Activated CD4-positive, alpha-beta memory T cell treated with anti-CD3 and anti-CD28 coated beads, Interleukin-2, amount 10 ng/mL, durations not matched to agents 7 days and 5 days (primary cell): ENCODE measurements at regions not wholly inside any gene's neighbourhood (a gene's known extent, or its start where the extent isn't known, plus 50 kb on each side); places are given as distances from the start of the nearest gene placed in this dataset.
"Not testable (repeated sequence)": the region's sequence is repeated elsewhere in the genome, so short reads cannot be mapped to it uniquely, and the experiment has no call there.

Experiments used
- CTCF ChIA-PET: fragments of 350-600 bp; sonication (Branson Sonifier 250); formaldehyde crosslinking; loops from one replicate; lab custom pipeline; 2021; ENCODE audit warnings: antibody characterized with exemption, inconsistent platforms; lab: Charles Lee
- POLR2A ChIA-PET: fragments of 350-600 bp; sonication (Branson Sonifier 250); formaldehyde crosslinking; loops from one replicate; lab custom pipeline; 2021; ENCODE audit warnings: antibody characterized with exemption; lab: Charles Lee
- DNase-seq: peaks from one replicate; pipeline ENCODE4 v3.0.0-alpha.2; 2020
- H3K27ac Mint-ChIP-seq: one replicate; pipeline ENCODE4 v1.8.0; 2021; ENCODE audit warnings: mild to moderate bottlenecking, mixed read lengths
- H3K27me3 Mint-ChIP-seq: one replicate; pipeline ENCODE4 v1.8.0; 2021; ENCODE audit warnings: mixed read lengths
- H3K36me3 Mint-ChIP-seq: one replicate; pipeline ENCODE4 v1.8.0; 2021; ENCODE audit warnings: low read depth, mixed read lengths
- H3K4me1 Mint-ChIP-seq: one replicate; pipeline ENCODE4 v1.8.0; 2021; ENCODE audit warnings: mixed read lengths
- H3K4me3 Mint-ChIP-seq: one replicate; pipeline ENCODE4 v1.8.0; 2021; ENCODE audit warnings: mild to moderate bottlenecking, mixed read lengths
- H3K9me3 Mint-ChIP-seq: one replicate; pipeline ENCODE4 v1.8.0; 2021; ENCODE audit warnings: mixed read lengths

DNA sequence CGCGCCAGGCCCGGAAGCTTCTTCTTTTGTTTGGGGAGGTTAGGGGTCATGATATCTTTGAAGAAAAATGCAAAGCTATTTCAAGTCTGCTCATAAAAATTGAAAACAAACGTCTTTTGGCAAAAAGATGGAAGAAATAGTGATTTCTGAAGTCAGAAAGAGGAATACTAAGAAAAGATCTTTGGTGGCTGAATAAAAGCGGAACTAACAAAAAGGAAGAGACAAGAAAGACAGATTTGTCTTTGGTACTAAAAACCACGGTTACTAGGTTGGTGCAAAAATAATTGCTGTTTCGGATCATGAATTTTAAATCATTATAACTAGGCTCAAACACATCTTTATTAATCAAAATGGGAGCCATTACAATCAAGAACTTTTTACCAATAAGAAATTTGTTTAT is 164.6 kb upstream of the TRIB2 start:
- H3K27ac Mint-ChIP-seq: no peak overlapping the region
- no peaks in the 10 kb centered on the region for H3K27me3 Mint-ChIP-seq
- H3K4me1 Mint-ChIP-seq: peaks cover 30% of the 10 kb centered on the region
- ChIA-PET POLR2A (no interaction called here), CTCF (interaction anchor here (0.7 to 2.5 kb wide), 3 partner anchors 27 to 296 kb away, joined by 4 to 10 read pairs (median 4); partner anchors contain the start of gene TRIB2)
- no peak for DNase-seq
- H3K4me3 Mint-ChIP-seq: no peak overlapping the region
- peaks cover 2% of the 10 kb centered on the region for H3K9me3 Mint-ChIP-seq
- H3K36me3 Mint-ChIP-seq: no peaks in the 10 kb centered on the region

DNA sequence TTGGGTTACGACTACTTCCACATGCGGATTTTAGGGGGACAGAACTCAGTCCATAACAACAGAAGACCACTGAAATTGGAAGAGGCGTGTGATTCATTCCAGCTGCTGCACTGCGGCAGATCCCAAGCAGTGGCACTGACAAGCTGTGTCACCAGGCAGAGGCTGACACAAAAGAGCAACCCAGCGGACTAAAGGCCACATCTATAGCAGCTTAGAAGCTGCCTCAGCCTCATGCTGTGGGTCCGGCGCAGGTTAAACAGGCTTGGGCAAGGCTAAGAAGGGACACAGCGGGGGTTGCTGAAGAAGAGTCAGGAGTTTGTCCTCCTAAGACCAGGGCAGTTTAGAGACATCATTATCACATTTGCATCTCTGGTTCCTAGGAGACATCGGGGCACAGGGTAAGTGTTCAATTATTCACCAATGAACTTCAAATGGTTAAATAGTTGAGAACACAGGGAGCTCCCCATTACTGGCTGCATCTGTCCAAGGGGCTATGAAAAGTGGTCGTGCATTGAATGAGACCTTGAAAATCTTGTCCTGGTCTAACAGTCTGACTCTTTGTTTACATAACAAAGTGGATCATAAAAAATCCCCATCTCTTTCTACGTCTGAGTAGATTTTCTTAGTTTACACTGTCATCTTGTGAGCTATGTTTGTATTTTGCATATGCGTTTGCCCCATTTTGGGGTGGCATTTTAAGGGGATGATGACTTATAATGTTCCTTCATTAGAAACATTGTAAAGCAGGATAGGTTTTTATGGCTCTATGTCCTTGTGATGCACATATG is 162.3 kb upstream of the TRIB2 start:
- ChIA-PET CTCF (interaction anchor here (1.0 to 1.1 kb wide), 2 partner anchors 71 to 93 kb away, joined by 3 to 4 read pairs; no protein-coding TSS in a partner anchor), POLR2A (interaction anchor here (0.7 to 1.9 kb wide), 3 partner anchors 51 to 162 kb away, joined by 4 to 6 read pairs (median 5); no protein-coding TSS in a partner anchor)
- no peak overlapping the region for H3K4me3 Mint-ChIP-seq
- peaks cover 32% of the 10 kb centered on the region for H3K4me1 Mint-ChIP-seq
- peaks cover 2% of the 10 kb centered on the region for H3K9me3 Mint-ChIP-seq
- H3K27ac Mint-ChIP-seq: peak overlapping the region; percentile 61
- DNase-seq: no peak
- H3K36me3 Mint-ChIP-seq: no peaks in the 10 kb centered on the region
- no peaks in the 10 kb centered on the region for H3K27me3 Mint-ChIP-seq

DNA sequence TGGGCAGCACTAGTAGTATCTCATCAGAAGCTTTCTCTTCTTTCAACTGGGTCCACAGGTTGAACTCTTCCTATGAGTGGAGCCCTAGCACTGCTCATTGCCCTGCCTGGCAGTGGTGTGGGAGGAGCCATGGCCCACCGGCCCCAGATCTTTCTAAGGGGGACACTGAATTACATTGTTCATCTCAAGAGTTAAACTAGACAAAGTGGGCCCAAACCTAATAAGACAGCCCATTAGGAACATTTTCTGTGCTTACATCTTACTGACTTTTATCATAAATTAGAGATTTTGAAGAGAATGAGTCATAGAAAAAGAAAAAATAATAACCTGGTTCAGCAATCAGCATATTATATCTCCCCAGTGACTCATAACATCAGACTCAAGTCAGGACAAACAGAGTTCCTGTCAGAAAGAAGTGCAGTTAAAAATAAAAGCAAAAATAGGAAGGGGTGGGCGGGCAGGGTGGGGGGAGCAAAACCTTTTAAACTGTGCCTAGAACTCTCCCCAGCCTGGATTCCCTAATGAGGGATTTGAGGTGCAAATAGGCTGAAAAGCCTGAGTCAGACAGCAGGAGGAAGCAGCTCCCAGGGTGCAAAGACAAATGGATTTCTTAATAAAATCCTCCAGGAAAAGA is 161.6 kb upstream of the TRIB2 start:
- POLR2A ChIA-PET: interaction anchor here (0.7 to 2.6 kb wide), 6 partner anchors 52 to 301 kb away, joined by 3 to 8 read pairs (median 6); no protein-coding TSS in a partner anchor
- no peaks in the 10 kb centered on the region for H3K27me3 Mint-ChIP-seq
- no peak overlapping the region for H3K4me3 Mint-ChIP-seq
- peaks cover 2% of the 10 kb centered on the region for H3K9me3 Mint-ChIP-seq
- H3K4me1 Mint-ChIP-seq: peaks cover 32% of the 10 kb centered on the region
- CTCF ChIA-PET: interaction anchor here (1.0 to 1.6 kb wide), 3 partner anchors 53 to 161 kb away, joined by 3 to 7 read pairs (median 4); partner anchors contain the start of gene TRIB2
- peak overlapping the region; percentile 61 for H3K27ac Mint-ChIP-seq
- H3K36me3 Mint-ChIP-seq: no peaks in the 10 kb centered on the region
- peak; percentile 20 for DNase-seq

DNA sequence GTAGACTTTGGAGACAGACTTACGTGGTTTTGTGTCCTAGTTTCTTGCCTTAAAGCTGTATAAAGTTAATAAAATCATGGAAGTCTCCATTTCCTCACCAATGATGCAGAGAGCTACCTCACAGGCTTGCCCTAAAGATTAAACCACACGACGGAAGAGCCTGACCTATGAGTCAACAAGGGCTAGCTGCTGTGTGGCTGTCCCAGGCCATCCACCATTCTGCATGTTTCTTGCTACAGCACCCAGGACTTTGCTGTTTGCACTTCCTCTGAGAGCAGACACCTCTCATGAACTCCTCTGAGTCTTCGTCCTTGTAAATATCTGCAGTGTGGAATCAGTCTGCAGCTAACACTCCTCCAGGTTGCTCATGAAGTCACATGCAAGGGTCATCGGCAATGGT is 160.0 kb upstream of the TRIB2 start:
- Mint-ChIP-seq H3K36me3 (no peaks in the 10 kb centered on the region), H3K4me1 (peaks cover 32% of the 10 kb centered on the region), H3K4me3 (no peak overlapping the region), H3K27me3 (no peaks in the 10 kb centered on the region), H3K27ac (no peak overlapping the region), H3K9me3 (no peaks in the 10 kb centered on the region)
- POLR2A ChIA-PET: interaction anchor here (0.6 to 2.6 kb wide), 5 partner anchors 55 to 160 kb away, joined by 3 to 8 read pairs (median 4); partner anchors contain the start of gene TRIB2
- CTCF ChIA-PET: interaction anchor here (0.7 to 1.6 kb wide), 2 partner anchors 26 to 159 kb away, joined by 4 to 7 read pairs; partner anchors contain the start of gene TRIB2
- peak; percentile 26 for DNase-seq

DNA sequence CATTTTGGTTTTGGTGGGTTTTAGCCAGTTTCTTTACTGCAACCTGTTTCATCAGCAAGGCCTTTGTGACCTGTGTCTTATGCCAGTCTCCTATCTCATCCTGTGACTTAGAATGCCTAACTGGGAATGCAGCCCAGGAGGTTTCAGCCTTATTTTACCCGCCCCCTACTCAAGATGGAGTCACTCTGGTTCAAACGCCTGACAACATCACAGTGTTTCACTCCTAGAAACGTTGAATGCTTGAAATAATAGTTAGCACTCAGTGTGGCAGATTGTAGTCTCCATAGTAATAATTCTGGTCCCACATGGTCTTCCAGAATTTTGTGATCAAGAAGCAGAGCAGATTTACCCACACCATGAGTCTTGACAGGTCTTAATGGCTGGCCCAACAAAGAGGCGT is 159.0 kb upstream of the TRIB2 start:
- no peaks in the 10 kb centered on the region for H3K9me3 Mint-ChIP-seq
- H3K4me1 Mint-ChIP-seq: peaks cover 37% of the 10 kb centered on the region
- DNase-seq: no peak
- POLR2A ChIA-PET: no interaction called here
- H3K27ac Mint-ChIP-seq: no peak overlapping the region
- H3K36me3 Mint-ChIP-seq: no peaks in the 10 kb centered on the region
- H3K27me3 Mint-ChIP-seq: no peaks in the 10 kb centered on the region
- no peak overlapping the region for H3K4me3 Mint-ChIP-seq
- CTCF ChIA-PET: no interaction called here

DNA sequence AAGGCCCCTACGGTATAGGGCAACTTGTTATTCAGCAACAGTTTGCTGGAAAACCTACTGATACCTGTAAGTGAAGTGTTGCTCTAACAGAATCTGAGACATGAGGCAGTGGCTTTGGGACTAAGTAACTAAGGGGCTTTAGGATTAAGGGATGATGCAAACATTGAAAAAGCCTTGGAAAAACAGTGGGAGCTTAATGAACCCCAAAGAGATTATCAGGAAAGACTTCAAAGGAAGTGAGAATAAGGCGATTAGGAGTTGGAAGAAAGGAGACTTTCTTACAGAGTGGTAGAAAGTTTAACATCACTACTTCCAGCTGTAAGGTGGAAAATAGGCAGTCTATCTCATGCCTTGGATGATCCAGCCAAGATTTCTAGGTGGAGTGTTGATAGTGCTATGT is 158.2 kb upstream of the TRIB2 start:
- no peaks in the 10 kb centered on the region for H3K27me3 Mint-ChIP-seq
- no peak for DNase-seq
- POLR2A ChIA-PET: interaction anchor here (1.1 kb wide), 1 partner anchor 56 kb away, joined by 3 read pairs; no protein-coding TSS in a partner anchor
- CTCF ChIA-PET: interaction anchor here (0.9 to 1.0 kb wide), 2 partner anchors 9 to 19 kb away, joined by 3 read pairs; no protein-coding TSS in a partner anchor
- H3K4me1 Mint-ChIP-seq: peaks cover 37% of the 10 kb centered on the region
- no peak overlapping the region for H3K4me3 Mint-ChIP-seq
- no peaks in the 10 kb centered on the region for H3K36me3 Mint-ChIP-seq
- H3K27ac Mint-ChIP-seq: no peak overlapping the region
- H3K9me3 Mint-ChIP-seq: no peaks in the 10 kb centered on the region

DNA sequence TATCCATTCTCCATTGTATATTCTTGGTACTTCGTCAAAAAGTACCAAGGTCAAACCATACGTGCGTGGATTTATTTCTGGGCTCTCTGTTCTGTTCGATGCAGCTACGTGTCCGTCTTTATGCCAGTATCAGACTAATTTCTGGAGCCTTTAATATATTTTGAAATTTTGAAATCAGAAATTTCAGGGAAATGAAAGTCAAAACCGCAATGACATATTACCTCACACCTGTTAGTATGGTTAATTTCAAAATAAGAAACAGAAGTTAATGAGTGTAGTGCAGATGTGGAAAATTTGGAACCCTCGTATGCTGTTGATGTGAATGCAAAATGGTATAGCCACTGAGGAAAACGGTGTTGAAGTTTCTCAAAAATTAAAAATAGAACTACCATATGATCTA is 156.1 kb upstream of the TRIB2 start:
- DNase-seq: no peak
- ChIA-PET POLR2A (no interaction called here), CTCF (no interaction called here)
- Mint-ChIP-seq H3K4me1 (peaks cover 22% of the 10 kb centered on the region), H3K36me3 (no peaks in the 10 kb centered on the region), H3K27me3 (peaks cover 4% of the 10 kb centered on the region), H3K4me3 (no peak overlapping the region), H3K27ac (no peak overlapping the region), H3K9me3 (no peaks in the 10 kb centered on the region)

DNA sequence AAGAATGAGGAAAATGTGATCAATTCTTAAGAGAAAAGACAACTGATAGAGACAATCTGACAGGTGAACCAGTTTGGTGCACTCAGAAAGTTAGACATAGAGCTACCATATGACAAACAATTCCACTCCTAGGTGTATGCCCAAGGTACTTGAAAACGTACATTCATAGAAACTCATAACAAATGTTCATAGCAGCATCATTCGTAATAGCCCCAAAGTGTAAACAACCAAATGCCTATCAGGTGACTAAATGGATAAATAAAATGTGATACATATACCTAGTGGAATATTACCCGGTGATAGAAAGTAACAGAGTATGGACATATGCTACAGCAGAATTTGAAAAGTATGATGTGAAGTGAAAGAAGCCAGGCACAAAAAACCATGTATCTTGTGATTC is 149.3 kb upstream of the TRIB2 start:
- Mint-ChIP-seq H3K4me3 (no peak overlapping the region), H3K27me3 (peaks cover 4% of the 10 kb centered on the region), H3K36me3 (no peaks in the 10 kb centered on the region), H3K4me1 (peaks cover 14% of the 10 kb centered on the region), H3K9me3 (no peaks in the 10 kb centered on the region), H3K27ac (no peak overlapping the region)
- CTCF ChIA-PET: no interaction called here
- POLR2A ChIA-PET: no interaction called here
- DNase-seq: no peak

DNA sequence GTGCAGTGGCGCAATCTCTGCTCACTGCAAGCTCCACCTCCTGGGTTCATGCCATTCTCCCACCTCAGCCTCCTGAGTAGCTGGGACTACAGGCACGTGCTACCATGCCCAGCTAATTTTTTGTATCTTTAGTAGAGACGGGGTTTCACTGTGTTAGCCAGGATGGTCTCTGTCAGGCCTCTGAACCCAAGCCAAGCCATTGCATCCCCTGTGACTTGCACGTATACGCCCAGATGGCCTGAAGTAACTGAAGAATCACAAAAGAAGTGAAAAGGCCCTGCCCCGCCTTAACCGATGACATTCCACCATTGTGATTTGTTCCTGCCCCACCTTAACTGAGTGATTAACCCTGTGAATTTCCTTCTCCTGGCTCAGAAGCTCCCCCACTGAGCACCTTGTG is 147.2 kb upstream of the TRIB2 start:
- POLR2A ChIA-PET, CTCF ChIA-PET, H3K4me3 Mint-ChIP-seq, H3K9me3 Mint-ChIP-seq, DNase-seq, H3K36me3 Mint-ChIP-seq, H3K27me3 Mint-ChIP-seq, H3K27ac Mint-ChIP-seq: not testable (repeated sequence)
- peaks cover 12% of the 10 kb centered on the region for H3K4me1 Mint-ChIP-seq

DNA sequence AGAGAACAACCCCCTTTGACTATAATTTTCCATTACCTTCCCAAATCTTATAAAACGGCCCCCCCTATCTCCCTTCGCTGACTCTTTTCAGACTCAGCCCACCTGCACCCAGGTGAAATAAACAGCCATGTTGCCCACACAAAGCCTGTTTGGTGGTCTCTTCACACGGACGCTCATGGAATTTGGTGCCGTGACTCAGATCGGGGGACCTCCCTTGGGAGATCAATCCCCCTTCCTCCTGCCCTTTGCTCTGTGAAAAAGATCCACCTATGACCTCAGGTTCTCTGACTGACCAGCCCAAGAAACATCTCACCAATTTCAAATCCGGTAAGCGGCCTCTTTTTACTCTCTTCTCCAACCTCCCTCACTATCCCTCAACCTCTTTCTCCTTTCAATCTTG is 146.8 kb upstream of the TRIB2 start:
- H3K27ac Mint-ChIP-seq, H3K27me3 Mint-ChIP-seq, H3K4me3 Mint-ChIP-seq, POLR2A ChIA-PET, DNase-seq, H3K9me3 Mint-ChIP-seq, CTCF ChIA-PET, H3K36me3 Mint-ChIP-seq: not testable (repeated sequence)
- peaks cover 12% of the 10 kb centered on the region for H3K4me1 Mint-ChIP-seq

DNA sequence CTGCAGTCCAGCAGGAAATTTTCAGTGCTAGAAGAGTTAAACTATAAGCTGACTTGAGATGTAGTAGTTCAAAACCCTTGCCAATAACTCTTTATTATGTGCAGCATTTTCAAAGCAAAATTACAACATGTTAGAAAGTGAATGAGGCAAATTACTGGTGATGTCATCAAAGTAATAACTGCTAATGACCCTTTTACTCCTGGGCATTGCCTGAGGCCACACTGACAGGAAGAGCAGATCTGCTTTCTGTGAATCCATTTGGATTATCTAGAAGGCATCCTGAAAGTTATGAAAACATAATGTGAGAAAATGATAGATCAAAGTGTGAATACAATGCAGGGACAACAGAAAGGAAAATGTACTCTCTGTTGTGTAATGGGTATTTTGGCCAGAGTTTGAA is 139.6 kb upstream of the TRIB2 start:
- H3K9me3 Mint-ChIP-seq: no peaks in the 10 kb centered on the region
- ChIA-PET CTCF (interaction anchor here (1.2 to 1.3 kb wide), 2 partner anchors 18 to 161 kb away, joined by 3 read pairs; no protein-coding TSS in a partner anchor), POLR2A (interaction anchor here (0.5 kb wide), 1 partner anchor 222 kb away, joined by 4 read pairs; no protein-coding TSS in a partner anchor)
- no peaks in the 10 kb centered on the region for H3K27me3 Mint-ChIP-seq
- H3K27ac Mint-ChIP-seq: no peak overlapping the region
- H3K36me3 Mint-ChIP-seq: no peaks in the 10 kb centered on the region
- DNase-seq: no peak
- no peak overlapping the region for H3K4me3 Mint-ChIP-seq
- H3K4me1 Mint-ChIP-seq: no peaks in the 10 kb centered on the region

DNA sequence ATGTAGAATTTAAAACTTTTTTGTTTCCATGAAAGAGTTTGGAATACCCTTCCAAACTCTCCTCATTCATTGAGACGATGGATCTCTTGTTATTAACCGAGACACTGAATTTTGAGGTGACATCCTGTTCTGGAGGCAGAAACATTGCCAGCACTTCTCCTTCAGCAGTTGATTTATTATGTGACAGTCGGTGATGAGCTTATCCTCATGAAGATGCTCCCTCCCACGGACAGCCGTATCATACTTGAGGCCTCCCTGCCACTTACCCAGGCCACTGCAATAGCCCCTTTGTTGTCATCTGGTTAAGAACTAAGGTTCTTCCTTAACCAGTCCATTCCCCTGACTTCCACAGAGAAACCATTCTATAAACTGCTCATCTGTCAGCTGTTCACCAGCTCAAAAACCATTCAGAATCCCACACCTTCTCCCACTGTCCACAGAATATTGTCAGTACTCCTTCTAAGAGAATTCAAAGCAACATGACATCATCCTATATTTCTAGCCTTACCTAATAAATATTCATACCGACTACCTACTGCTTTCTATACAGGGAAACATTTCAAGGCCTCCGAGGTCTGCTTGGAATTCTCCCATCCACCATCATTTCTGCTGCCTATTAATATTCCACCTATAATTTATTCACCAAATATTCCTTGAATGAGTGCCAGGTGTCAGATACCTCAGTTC is 139.0 kb upstream of the TRIB2 start:
- CTCF ChIA-PET: interaction anchor here (1.2 to 1.3 kb wide), 2 partner anchors 19 to 161 kb away, joined by 3 read pairs; no protein-coding TSS in a partner anchor
- H3K36me3 Mint-ChIP-seq: no peaks in the 10 kb centered on the region
- no peak for DNase-seq
- no peaks in the 10 kb centered on the region for H3K9me3 Mint-ChIP-seq
- H3K4me1 Mint-ChIP-seq: no peaks in the 10 kb centered on the region
- H3K4me3 Mint-ChIP-seq: no peak overlapping the region
- POLR2A ChIA-PET: interaction anchor here (0.5 kb wide), 1 partner anchor 222 kb away, joined by 4 read pairs; no protein-coding TSS in a partner anchor
- H3K27ac Mint-ChIP-seq: no peak overlapping the region
- no peaks in the 10 kb centered on the region for H3K27me3 Mint-ChIP-seq
